ENCODE measurements at regions not wholly inside any gene's neighbourhood (a gene's known extent, or its start where the extent isn't known, plus 50 kb on each side); places are given as distances from the start of the nearest gene placed in this dataset.

- TF ChIP-seq CEBPB (IDR thresholded peaks at IDR 0.05) (no peak), RAD21 (IDR thresholded peaks at IDR 0.05; ENCODE audit: low read depth) (no peak), EP300 (IDR thresholded peaks at IDR 0.05; ENCODE audit: borderline replicate concordance) (no peak), FOXM1 (IDR thresholded peaks at IDR 0.05; ENCODE audit: borderline replicate concordance, low read depth) (no peak)
These were observed 252.8 kb downstream of the AEBP2 start for GRCh38 chr12:19692091-19692490.
